ENCODE measurements at regions not wholly inside any gene's neighbourhood (a gene's known extent, or its start where the extent isn't known, plus 50 kb on each side); places are given as distances from the start of the nearest gene placed in this dataset.
A peak's percentile ranks its signal among the peaks of the same experiment; 100 is the strongest.

GRCh38 chr20:7106910-7107309, 339.4 kb downstream of the BMP2 start:
- no peak for ATAC-seq
- no peak for TF ChIP-seq TCF4 (CRISPR knock-in tag; IDR thresholded peaks at IDR 0.05; ENCODE audit: borderline replicate concordance)
- TF ChIP-seq ZC3H10 (CRISPR knock-in tag; IDR thresholded peaks at IDR 0.05) = no peak
- TF ChIP-seq CSRNP3 (CRISPR knock-in tag; IDR thresholded peaks at IDR 0.05) = no peak
- TF ChIP-seq TOX (CRISPR knock-in tag; IDR thresholded peaks at IDR 0.05; ENCODE audit: borderline replicate concordance) = no peak
- TF ChIP-seq PATZ1 (CRISPR knock-in tag; IDR thresholded peaks at IDR 0.05; ENCODE audit: borderline replicate concordance) = no peak
- no peak for TF ChIP-seq TSHZ2 (CRISPR knock-in tag; IDR thresholded peaks at IDR 0.05)

GRCh38 chr20:7108929-7109328, 341.4 kb downstream of the BMP2 start:
- no peak for ATAC-seq
- TF ChIP-seq GLIS3 (CRISPR knock-in tag; IDR thresholded peaks at IDR 0.05) (no peak), ISL1 (CRISPR knock-in tag; IDR thresholded peaks at IDR 0.05) (0 out of 2 replicates have a peak, but pooled peaks have one; percentile 35), TCF4 (CRISPR knock-in tag; IDR thresholded peaks at IDR 0.05; ENCODE audit: borderline replicate concordance) (peak; percentile 45; the same call in 1 of the 2 replicates)

- peak; percentile 65; the same call in 2 of the 3 replicates for ATAC-seq
- TF ChIP-seq ESRRG (CRISPR knock-in tag; IDR thresholded peaks at IDR 0.05) = no peak
- no peak for TF ChIP-seq ZNF70 (CRISPR knock-in tag; IDR thresholded peaks at IDR 0.05)
- no peak for TF ChIP-seq ISL1 (CRISPR knock-in tag; IDR thresholded peaks at IDR 0.05)
- TF ChIP-seq ZC3H10 (CRISPR knock-in tag; IDR thresholded peaks at IDR 0.05) = no peak
- TF ChIP-seq ZFP3 (CRISPR knock-in tag; IDR thresholded peaks at IDR 0.05) = no peak
- no peak for TF ChIP-seq TOX (CRISPR knock-in tag; IDR thresholded peaks at IDR 0.05; ENCODE audit: borderline replicate concordance)
- TF ChIP-seq ZNF8 (CRISPR knock-in tag; IDR thresholded peaks at IDR 0.05) = no peak
- TF ChIP-seq RARB (CRISPR knock-in tag; IDR thresholded peaks at IDR 0.05) = no peak
- no peak for TF ChIP-seq BACH2 (CRISPR knock-in tag; IDR thresholded peaks at IDR 0.05; ENCODE audit: borderline replicate concordance)
- TF ChIP-seq PATZ1 (CRISPR knock-in tag; IDR thresholded peaks at IDR 0.05; ENCODE audit: borderline replicate concordance) = no peak
- TF ChIP-seq POU6F1 (CRISPR knock-in tag; IDR thresholded peaks at IDR 0.05; ENCODE audit: borderline replicate concordance, low read depth) = no peak
- no peak for TF ChIP-seq GLIS3 (CRISPR knock-in tag; IDR thresholded peaks at IDR 0.05)
- TF ChIP-seq TSHZ2 (CRISPR knock-in tag; IDR thresholded peaks at IDR 0.05) = no peak
- no peak for TF ChIP-seq CREB5 (CRISPR knock-in tag; IDR thresholded peaks at IDR 0.05; ENCODE audit: low read depth)
Measured at GRCh38 chr20:7113577-7114466, 346.3 kb downstream of the BMP2 start.

All from SK-N-SH treated with all-trans-retinoic acid at 6 μM for 48 hours (cell line).